GM23338 (cell line): ENCODE measurements at regions not wholly inside any gene's neighbourhood (a gene's known extent, or its start where the extent isn't known, plus 50 kb on each side); places are given as distances from the start of the nearest gene placed in this dataset.

Source experiments
- ATAC-seq: fragments of 200-7000 bp; cut with Tn5 transposase; 3 replicates; pipeline ENCODE4 v1.9.1; 2020
- DNase-seq: peaks from one replicate; pipeline ENCODE4 v3.0.0-alpha.2; 2015; ENCODE audit warnings: low spot score
- H2AFZ ChIP-seq: fragments of 200-600 bp; sonication (generic); 2 replicates; pipeline ENCODE4 v1.8.0; 2016; ENCODE audit warnings: antibody characterized with exemption, mild to moderate bottlenecking, moderate library complexity
- H3F3A ChIP-seq: fragments of 200-600 bp; sonication (generic); replicated peaks from 2 replicates; pipeline ENCODE4 v1.8.0; 2017; ENCODE audit warnings: antibody characterized with exemption, mixed run types, low read depth
- H3K27ac ChIP-seq: fragments of 200-600 bp; sonication (generic); 2 replicates; pipeline ENCODE4 v1.6.1; 2016; ENCODE audit warnings: low read depth
- H3K27me3 ChIP-seq: fragments of 200-600 bp; sonication (generic); 2 replicates; pipeline ENCODE4 v1.8.0; 2016; ENCODE audit warnings: mild to moderate bottlenecking, mixed run types, moderate library complexity; ENCODE audit not compliant: insufficient read depth
- H3K36me3 ChIP-seq: fragments of 200-600 bp; sonication (generic); 2 replicates; pipeline ENCODE4 v1.8.0; 2016; ENCODE audit warnings: mild to moderate bottlenecking; ENCODE audit not compliant: insufficient read depth
- H3K4me1 ChIP-seq: fragments of 200-600 bp; sonication (generic); 2 replicates; pipeline ENCODE4 v1.8.0; 2016; ENCODE audit warnings: mild to moderate bottlenecking, moderate library complexity; ENCODE audit not compliant: insufficient read depth
- H3K4me2 ChIP-seq: fragments of 200-600 bp; sonication (generic); 2 replicates; pipeline ENCODE4 v1.7.1; 2017; ENCODE audit warnings: mixed run types
- H3K4me3 ChIP-seq: fragments of 200-600 bp; sonication (generic); 2 replicates; pipeline ENCODE4 v1.6.1; 2016; ENCODE audit warnings: mixed run types
- H3K79me2 ChIP-seq: fragments of 200-600 bp; sonication (generic); replicated peaks from 2 replicates; pipeline ENCODE4 v1.8.0; 2017; ENCODE audit warnings: mild to moderate bottlenecking; ENCODE audit not compliant: insufficient read depth
- H3K9me2 ChIP-seq: fragments of 200-600 bp; sonication (generic); 2 replicates; pipeline ENCODE4 v1.8.0; 2017; ENCODE audit not compliant: insufficient read depth
- H4K20me1 ChIP-seq: fragments of 200-600 bp; sonication (generic); replicated peaks from 2 replicates; pipeline ENCODE4 v1.8.0; 2017; ENCODE audit warnings: mild to moderate bottlenecking; ENCODE audit not compliant: insufficient read depth
- H3K27ac Mint-ChIP-seq: 2 replicates; pipeline ENCODE4 v1.8.0; 2020; ENCODE audit warnings: inconsistent platforms, mild to moderate bottlenecking, moderate library complexity, mixed read lengths
- H3K27me3 Mint-ChIP-seq: 3 replicates; pipeline ENCODE4 v1.8.0; 2022; ENCODE audit warnings: low read depth, mild to moderate bottlenecking, moderate library complexity, mixed read lengths, inconsistent platforms; ENCODE audit not compliant: insufficient read depth, poor library complexity
- H3K36me3 Mint-ChIP-seq: 3 replicates; pipeline ENCODE4 v1.8.0; 2021; ENCODE audit warnings: low read depth, mild to moderate bottlenecking, inconsistent platforms, moderate library complexity, mixed read lengths
- H3K4me1 Mint-ChIP-seq: 3 replicates; pipeline ENCODE4 v1.8.0; 2020; ENCODE audit warnings: mild to moderate bottlenecking, inconsistent platforms, mixed read lengths
- H3K4me3 Mint-ChIP-seq: 3 replicates; pipeline ENCODE4 v1.8.0; 2021; ENCODE audit warnings: moderate library complexity, mild to moderate bottlenecking, inconsistent platforms, mixed read lengths
- H3K9me3 Mint-ChIP-seq: 3 replicates; pipeline ENCODE4 v1.8.0; 2020; ENCODE audit warnings: moderate library complexity, mild to moderate bottlenecking, inconsistent platforms, mixed read lengths
- CREB1 ChIP-seq: fragments of 250-450 bp; sonication (Bioruptor Pico); IDR thresholded peaks from 2 replicates; pipeline ENCODE4 v1.5.0; 2020; ENCODE audit warnings: low read depth, mild to moderate bottlenecking, moderate library complexity
- EZH2 ChIP-seq: fragments of 200-600 bp; sonication (generic); IDR thresholded peaks from one replicate; pipeline ENCODE4 v1.8.0; 2017; ENCODE audit warnings: antibody characterized with exemption, mild to moderate bottlenecking, low read depth; ENCODE audit not compliant: unreplicated experiment
- EZH2phosphoT487 ChIP-seq: fragments of 200-600 bp; sonication (generic); IDR thresholded peaks from one replicate; pipeline ENCODE4 v1.8.1; 2018; ENCODE audit warnings: antibody characterized with exemption; ENCODE audit not compliant: unreplicated experiment
- NANOG ChIP-seq: IDR thresholded peaks from 2 replicates; pipeline ENCODE4 v1.6.1; 2016; ENCODE audit warnings: antibody characterized with exemption, borderline replicate concordance
- POLR2AphosphoS5 ChIP-seq: IDR thresholded peaks from 2 replicates; pipeline ENCODE4 v1.6.1; 2016; ENCODE audit warnings: antibody characterized with exemption, low read depth
- ZNF114 ChIP-seq: fragments of 250-450 bp; sonication (Bioruptor Pico); IDR thresholded peaks from 2 replicates; pipeline ENCODE4 v1.5.0; 2020; ENCODE audit warnings: mild to moderate bottlenecking, moderate library complexity
- ZNF331 ChIP-seq: fragments of 250-450 bp; sonication (Bioruptor Pico); IDR thresholded peaks from 2 replicates; pipeline ENCODE4 v1.5.0; 2020; ENCODE audit warnings: low read depth, mild to moderate bottlenecking, moderate library complexity
- TF ChIP-seq, protein P1 (sequence below), 2 experiments: fragments of 200-600 bp in 1 of 2; sonication (generic) in 1 of 2; conservative IDR thresholded peaks; 2 replicates each; pipeline versions ENCODE4 v1.5.1 to v1.6.1; 2016 to 2017; ENCODE audit warnings: antibody characterized with exemption in 2 of 2, low read depth in 2 of 2, mild to moderate bottlenecking in 2 of 2, moderate library complexity in 1 of 2
- TF ChIP-seq, protein P2 (sequence below): IDR thresholded peaks from one replicate; pipeline ENCODE4 v1.6.1; 2018; ENCODE audit warnings: antibody characterized with exemption; ENCODE audit not compliant: unreplicated experiment
- TF ChIP-seq, protein P3 (sequence below): IDR thresholded peaks from 2 replicates; pipeline ENCODE4 v1.6.1; 2016; ENCODE audit warnings: antibody characterized with exemption

DNA sequence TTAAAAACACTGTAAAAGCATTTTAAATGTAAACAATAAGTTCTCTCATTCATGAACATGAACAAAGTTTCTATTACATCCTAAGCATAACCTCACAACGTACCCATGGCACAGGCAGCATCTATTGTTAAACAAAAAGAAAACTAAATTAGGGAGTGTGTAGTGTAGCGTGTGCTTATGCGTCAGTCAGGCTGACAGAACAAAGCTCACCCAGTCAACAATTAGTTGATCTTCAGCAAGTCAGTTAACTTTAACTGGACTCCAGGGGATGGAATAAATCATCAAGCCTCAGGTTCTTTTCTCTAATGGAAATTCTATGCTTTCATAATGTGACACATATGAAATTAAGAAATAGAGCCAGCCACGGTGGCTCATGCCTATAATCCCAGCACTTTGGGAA lies 91.6 kb upstream of the ODAD2 start:
- Mint-ChIP-seq H3K4me1 (no peaks in the 10 kb centered on the region), H3K27ac (no peak overlapping the region), H3K4me3 (no peak overlapping the region), H3K36me3 (peaks cover 12% of the 10 kb centered on the region; the same call in 1 of the 3 replicates), H3K9me3 (peaks cover 5% of the 10 kb centered on the region; the same call in 1 of the 3 replicates), H3K27me3 (no peaks in the 10 kb centered on the region)
- ATAC-seq (no peak), DNase-seq (no peak)
- no peak overlapping the region for H3K4me3 ChIP-seq
- no peak overlapping the region for H2AFZ ChIP-seq
- no peaks in the 10 kb centered on the region for H3F3A ChIP-seq
- H3K4me2 ChIP-seq: no peak overlapping the region
- H3K27me3 ChIP-seq: no peaks in the 10 kb centered on the region
- no peaks in the 10 kb centered on the region for H3K4me1 ChIP-seq
- H3K79me2 ChIP-seq: no peaks in the 10 kb centered on the region
- H3K27ac ChIP-seq: no peak overlapping the region
- no peaks in the 10 kb centered on the region for H3K9me2 ChIP-seq
- TF ChIP-seq, protein P1, sequence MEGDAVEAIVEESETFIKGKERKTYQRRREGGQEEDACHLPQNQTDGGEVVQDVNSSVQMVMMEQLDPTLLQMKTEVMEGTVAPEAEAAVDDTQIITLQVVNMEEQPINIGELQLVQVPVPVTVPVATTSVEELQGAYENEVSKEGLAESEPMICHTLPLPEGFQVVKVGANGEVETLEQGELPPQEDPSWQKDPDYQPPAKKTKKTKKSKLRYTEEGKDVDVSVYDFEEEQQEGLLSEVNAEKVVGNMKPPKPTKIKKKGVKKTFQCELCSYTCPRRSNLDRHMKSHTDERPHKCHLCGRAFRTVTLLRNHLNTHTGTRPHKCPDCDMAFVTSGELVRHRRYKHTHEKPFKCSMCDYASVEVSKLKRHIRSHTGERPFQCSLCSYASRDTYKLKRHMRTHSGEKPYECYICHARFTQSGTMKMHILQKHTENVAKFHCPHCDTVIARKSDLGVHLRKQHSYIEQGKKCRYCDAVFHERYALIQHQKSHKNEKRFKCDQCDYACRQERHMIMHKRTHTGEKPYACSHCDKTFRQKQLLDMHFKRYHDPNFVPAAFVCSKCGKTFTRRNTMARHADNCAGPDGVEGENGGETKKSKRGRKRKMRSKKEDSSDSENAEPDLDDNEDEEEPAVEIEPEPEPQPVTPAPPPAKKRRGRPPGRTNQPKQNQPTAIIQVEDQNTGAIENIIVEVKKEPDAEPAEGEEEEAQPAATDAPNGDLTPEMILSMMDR (conservative IDR thresholded peaks at IDR 0.05; ENCODE audit: low read depth in 2 of 2): no peak
- TF ChIP-seq NANOG (no peak), ZNF114 (CRISPR knock-in tag) (no peak), ZNF331 (CRISPR knock-in tag) (no peak), EZH2phosphoT487 (no peak)
- no peaks in the 10 kb centered on the region for H4K20me1 ChIP-seq
- H3K36me3 ChIP-seq: no peaks in the 10 kb centered on the region

DNA sequence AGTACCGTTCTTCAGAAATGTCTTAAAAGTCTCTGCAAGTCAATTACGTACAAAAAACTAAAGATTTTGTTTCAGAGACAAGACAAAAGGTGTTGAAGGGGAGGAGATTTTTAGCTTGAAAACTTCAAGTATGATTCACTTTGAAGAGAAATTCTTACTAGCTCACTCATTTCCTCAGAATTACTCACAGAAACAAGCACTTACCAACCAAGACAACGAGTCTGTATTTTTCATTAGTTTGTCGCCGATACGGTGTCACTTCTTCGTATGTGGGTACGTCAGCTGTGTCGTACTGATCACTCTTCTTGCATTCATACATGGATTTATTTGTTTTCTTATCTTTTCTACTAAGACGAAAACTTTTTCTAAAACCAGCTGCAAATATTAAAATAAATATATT lies 90.6 kb upstream of the ODAD2 start:
- no peak overlapping the region for H3K4me3 ChIP-seq
- no peaks in the 10 kb centered on the region for H3K27me3 ChIP-seq
- H3K36me3 ChIP-seq: no peaks in the 10 kb centered on the region
- H4K20me1 ChIP-seq: no peaks in the 10 kb centered on the region
- no peak overlapping the region for H2AFZ ChIP-seq
- DNase-seq (no peak), ATAC-seq (no peak)
- H3K27me3 Mint-ChIP-seq: no peaks in the 10 kb centered on the region
- no peak overlapping the region for H3K4me2 ChIP-seq
- H3K4me1 ChIP-seq: no peaks in the 10 kb centered on the region
- TF ChIP-seq NANOG (no peak), CREB1 (CRISPR knock-in tag) (no peak), POLR2AphosphoS5 (no peak), ZNF331 (CRISPR knock-in tag) (no peak), EZH2 (no peak), ZNF114 (CRISPR knock-in tag) (no peak)
- TF ChIP-seq, protein P2, sequence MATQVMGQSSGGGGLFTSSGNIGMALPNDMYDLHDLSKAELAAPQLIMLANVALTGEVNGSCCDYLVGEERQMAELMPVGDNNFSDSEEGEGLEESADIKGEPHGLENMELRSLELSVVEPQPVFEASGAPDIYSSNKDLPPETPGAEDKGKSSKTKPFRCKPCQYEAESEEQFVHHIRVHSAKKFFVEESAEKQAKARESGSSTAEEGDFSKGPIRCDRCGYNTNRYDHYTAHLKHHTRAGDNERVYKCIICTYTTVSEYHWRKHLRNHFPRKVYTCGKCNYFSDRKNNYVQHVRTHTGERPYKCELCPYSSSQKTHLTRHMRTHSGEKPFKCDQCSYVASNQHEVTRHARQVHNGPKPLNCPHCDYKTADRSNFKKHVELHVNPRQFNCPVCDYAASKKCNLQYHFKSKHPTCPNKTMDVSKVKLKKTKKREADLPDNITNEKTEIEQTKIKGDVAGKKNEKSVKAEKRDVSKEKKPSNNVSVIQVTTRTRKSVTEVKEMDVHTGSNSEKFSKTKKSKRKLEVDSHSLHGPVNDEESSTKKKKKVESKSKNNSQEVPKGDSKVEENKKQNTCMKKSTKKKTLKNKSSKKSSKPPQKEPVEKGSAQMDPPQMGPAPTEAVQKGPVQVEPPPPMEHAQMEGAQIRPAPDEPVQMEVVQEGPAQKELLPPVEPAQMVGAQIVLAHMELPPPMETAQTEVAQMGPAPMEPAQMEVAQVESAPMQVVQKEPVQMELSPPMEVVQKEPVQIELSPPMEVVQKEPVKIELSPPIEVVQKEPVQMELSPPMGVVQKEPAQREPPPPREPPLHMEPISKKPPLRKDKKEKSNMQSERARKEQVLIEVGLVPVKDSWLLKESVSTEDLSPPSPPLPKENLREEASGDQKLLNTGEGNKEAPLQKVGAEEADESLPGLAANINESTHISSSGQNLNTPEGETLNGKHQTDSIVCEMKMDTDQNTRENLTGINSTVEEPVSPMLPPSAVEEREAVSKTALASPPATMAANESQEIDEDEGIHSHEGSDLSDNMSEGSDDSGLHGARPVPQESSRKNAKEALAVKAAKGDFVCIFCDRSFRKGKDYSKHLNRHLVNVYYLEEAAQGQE: no peak
- TF ChIP-seq, protein P3, sequence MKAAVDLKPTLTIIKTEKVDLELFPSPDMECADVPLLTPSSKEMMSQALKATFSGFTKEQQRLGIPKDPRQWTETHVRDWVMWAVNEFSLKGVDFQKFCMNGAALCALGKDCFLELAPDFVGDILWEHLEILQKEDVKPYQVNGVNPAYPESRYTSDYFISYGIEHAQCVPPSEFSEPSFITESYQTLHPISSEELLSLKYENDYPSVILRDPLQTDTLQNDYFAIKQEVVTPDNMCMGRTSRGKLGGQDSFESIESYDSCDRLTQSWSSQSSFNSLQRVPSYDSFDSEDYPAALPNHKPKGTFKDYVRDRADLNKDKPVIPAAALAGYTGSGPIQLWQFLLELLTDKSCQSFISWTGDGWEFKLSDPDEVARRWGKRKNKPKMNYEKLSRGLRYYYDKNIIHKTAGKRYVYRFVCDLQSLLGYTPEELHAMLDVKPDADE: no peak
- H3K79me2 ChIP-seq: no peaks in the 10 kb centered on the region
- H3K27ac Mint-ChIP-seq: no peak overlapping the region
- no peaks in the 10 kb centered on the region for H3K9me2 ChIP-seq
- H3K27ac ChIP-seq: no peak overlapping the region
- H3K9me3 Mint-ChIP-seq: peaks cover 7% of the 10 kb centered on the region; the same call in 1 of the 3 replicates
- no peaks in the 10 kb centered on the region for H3F3A ChIP-seq
- H3K4me1 Mint-ChIP-seq: no peaks in the 10 kb centered on the region
- peaks cover 13% of the 10 kb centered on the region; the same call in 1 of the 3 replicates for H3K36me3 Mint-ChIP-seq
- no peak overlapping the region for H3K4me3 Mint-ChIP-seq
